Epithelial cell of proximal tubule (primary cell): ENCODE measurements at regions not wholly inside any gene's neighbourhood (a gene's known extent, or its start where the extent isn't known, plus 50 kb on each side); places are given as distances from the start of the nearest gene placed in this dataset.

Source experiments
- DNase-seq: peaks from one replicate; pipeline ENCODE4 v3.0.0-alpha.2; 2011; ENCODE audit warnings: low read depth
- H3K4me3 ChIP-seq: 2 replicates; pipeline ENCODE4 v1.5.1; 2011; ENCODE audit warnings: low read depth, mild to moderate bottlenecking, low read length
- CTCF ChIP-seq: conservative IDR thresholded peaks from 2 replicates; pipeline ENCODE4 v1.5.1; 2012; ENCODE audit warnings: low read depth, mild to moderate bottlenecking, low read length

DNA sequence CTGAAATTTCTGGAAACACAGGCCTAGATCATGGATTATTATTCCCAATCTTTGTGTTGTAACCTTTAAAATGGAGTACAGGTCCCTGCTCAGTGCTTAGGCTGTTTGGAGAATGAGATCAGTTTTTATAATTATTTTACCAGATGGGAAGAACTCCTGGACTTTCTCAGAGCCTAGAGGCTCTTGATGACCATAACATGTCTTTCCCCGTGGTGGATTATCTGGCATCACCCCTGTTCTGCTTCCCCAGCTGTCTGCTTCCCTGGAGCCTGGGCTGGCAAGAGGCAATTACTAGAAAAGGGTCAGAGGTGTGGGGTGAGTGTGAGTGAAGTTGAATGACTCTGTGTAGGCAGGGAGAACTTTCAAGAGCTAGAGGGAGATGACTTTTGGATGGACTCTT, 143.0 kb downstream of the CARTPT start:
- TF ChIP-seq CTCF = no peak
- no peak for DNase-seq
- H3K4me3 ChIP-seq = no peak overlapping the region

- no peak overlapping the region for H3K4me3 ChIP-seq
- TF ChIP-seq CTCF = no peak
- no peak for DNase-seq
These were observed 143.5 kb downstream of the CARTPT start for GRCh38 chr5:71862507-71863060.

GRCh38 chr5:71864730-71865601, 145.9 kb downstream of the CARTPT start:
- TF ChIP-seq CTCF = no peak
- no peak overlapping the region for H3K4me3 ChIP-seq
- DNase-seq = no peak

DNA sequence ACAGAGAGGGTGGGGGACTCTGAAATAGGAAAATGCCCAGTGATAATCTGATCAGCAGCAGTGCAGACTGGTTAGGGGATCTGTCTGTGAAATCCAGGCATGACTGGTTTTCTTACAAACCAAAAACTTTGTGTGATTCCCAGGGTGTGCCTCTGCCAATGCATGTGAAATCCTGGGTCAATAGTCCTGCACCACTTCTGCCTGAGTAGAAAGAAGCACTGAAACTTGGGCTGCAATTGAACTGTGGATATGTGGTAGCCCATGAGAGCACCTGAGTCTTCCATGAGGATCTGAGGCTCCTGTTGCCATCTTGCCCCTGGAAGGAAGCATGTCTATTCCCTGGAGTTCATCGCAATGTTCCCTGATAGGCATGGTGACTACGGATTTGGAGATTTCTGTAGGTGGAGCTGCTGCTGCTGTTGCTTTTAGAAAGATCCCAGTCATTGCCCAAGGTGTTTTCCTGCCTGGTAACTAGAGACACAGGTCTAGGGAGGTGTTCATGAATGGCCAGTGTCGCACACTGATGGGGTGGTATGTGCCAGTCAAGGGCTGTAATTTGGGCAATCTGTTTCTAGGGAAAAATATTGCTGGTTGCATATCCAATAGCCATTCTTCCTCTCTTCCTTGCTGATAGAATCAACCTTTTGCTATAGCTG, 146.7 kb downstream of the CARTPT start:
- no peak for TF ChIP-seq CTCF
- DNase-seq = no peak
- H3K4me3 ChIP-seq = no peak overlapping the region

DNA sequence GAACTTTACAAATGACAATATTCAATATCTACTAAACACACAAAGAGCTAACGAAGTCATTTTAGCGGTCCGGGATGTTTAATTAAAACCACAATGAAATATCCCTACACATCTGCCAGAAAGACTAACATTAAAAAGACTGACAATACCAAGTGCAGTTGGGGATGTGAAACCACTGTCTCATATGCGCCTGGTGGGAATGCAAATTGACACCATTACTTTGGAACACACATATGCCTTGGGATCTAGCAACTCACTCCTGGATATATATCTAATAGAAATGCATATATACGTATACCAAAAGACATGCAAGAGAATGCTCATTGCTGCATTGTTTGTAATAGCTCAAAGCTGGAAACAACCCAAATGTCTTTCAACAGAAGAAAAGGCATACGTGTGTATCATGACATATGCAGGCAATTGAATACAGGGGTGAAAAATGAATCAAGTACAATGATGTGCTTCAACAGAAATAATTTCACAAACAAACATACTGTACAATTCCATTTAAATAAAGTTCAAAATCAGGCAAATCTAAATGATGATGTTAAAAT, 153.3 kb downstream of the CARTPT start:
- DNase-seq = no peak
- TF ChIP-seq CTCF = no peak
- no peak overlapping the region for H3K4me3 ChIP-seq

DNA sequence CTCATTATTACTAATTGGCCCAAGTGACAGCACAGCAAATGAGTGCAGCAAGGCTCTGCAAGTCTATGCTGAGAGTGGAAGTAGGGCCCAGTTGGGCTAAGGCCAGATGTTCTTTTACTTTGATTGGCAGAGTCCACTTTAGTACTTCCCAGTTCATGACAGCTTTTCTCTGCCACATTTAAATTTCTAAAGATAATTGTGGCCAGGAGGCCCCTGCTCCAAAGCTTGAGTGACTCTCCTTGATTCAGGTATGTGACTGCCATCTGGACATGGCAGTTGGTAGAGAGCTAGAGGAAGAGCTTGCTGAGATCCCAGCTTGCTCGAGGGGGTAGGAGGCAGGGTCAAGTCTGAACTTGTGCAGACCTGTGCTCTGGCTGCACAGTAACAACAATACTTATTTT, 154.1 kb downstream of the CARTPT start:
- no peak for TF ChIP-seq CTCF
- H3K4me3 ChIP-seq = no peak overlapping the region
- no peak for DNase-seq
